GM21529 (cell line): ENCODE measurements at regions not wholly inside any gene's neighbourhood (a gene's known extent, or its start where the extent isn't known, plus 50 kb on each side); places are given as distances from the start of the nearest gene placed in this dataset.

Experiments
- ATAC-seq: cut with Tn5 transposase; IDR thresholded peaks from one replicate; pipeline ENCODE4 v1.9.1; 2021; ENCODE audit not compliant: unreplicated experiment

DNA sequence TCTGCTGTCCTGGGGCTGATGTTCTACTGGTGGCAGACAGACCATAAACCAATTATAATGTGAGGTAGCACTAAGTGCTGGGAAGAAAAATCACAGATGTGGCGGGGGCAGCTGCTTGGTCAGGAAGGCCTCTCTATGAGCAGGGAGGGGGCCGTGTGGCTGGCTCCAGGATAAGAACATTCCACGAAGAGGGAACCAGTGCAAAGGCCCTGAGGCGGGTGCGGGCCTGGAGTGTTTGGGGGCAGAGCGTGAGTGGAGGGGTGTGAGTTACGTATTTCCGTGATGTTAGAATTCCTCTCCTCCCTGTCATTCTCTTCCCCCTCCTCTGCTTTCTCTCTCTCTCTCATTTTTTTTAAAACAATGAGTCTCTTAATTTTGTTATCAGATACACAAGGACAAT, 67.2 kb downstream of the CEBPB start:
- no peak for ATAC-seq

DNA sequence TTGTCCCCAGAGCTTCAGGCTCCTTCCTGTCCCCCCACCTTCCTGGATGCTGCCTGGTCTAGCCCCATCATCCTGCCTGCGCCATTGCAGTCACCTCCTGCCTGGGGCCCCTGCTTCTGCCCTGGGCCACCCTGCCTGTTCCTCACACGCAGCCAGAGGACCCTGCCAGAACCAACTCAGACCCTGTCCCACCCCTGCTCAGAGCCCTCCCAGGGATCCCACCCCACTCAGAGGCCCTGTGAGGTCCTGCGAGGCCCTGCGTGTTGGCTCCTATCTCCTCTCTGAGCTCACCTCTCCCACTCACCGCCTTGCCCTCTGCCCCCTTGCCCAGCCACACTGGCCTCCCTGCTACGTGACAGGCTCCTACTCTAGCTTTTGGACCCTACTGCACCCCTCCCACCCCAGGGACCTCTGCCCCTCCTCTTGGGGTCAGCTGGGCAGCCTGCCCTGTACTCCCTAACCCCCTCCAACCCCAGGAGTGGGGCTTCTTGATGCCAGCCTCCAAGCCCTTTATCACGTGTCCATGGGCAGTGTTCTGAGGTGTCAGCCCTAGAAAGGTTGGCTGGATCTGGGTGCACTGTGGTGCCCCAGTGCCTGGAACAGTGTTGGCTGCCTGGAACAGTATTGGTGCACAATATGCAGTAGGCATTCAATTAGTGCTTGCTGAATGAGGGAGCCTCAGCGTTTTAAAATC, 68.3 kb downstream of the CEBPB start:
- no peak for ATAC-seq

GRCh38 chr20:50259705-50260478, 69.3 kb downstream of the CEBPB start:
- ATAC-seq = no peak

DNA sequence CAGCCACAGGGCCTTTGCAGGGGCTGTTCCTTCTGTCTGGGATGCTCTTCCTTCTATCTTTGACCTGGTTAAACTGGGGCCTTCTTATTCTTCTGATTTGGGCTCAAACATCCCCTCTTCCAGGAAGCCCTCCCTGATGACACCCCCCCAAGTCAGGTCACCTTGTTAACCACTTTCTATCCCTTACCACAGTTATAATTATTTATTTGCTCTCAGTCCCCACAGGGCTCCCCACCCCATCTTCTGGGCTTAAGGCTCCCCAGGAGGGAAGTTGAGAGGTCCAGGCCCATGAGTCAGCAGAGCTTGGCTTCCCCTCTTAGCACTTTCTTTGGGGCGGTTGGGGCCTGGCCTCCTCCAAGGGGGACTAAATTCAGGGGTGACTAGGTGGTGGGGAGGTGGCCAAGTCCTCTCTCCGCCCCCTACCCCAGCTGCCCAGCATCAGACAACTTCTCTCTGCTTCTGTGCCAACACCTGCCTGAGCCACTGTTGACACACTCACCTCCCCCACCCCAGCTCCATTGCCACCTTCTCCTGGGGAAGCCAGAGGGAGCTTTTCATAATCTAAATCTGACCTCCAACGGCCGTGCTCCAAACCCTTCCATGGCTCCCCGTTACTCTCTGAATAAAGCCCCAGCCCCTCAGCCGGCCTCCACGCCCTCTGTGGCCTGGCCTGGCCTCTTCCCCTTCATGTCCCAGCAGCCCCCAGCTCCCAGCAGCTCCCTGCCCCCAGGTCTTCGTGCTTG, 70.0 kb downstream of the CEBPB start:
- ATAC-seq = no peak

DNA sequence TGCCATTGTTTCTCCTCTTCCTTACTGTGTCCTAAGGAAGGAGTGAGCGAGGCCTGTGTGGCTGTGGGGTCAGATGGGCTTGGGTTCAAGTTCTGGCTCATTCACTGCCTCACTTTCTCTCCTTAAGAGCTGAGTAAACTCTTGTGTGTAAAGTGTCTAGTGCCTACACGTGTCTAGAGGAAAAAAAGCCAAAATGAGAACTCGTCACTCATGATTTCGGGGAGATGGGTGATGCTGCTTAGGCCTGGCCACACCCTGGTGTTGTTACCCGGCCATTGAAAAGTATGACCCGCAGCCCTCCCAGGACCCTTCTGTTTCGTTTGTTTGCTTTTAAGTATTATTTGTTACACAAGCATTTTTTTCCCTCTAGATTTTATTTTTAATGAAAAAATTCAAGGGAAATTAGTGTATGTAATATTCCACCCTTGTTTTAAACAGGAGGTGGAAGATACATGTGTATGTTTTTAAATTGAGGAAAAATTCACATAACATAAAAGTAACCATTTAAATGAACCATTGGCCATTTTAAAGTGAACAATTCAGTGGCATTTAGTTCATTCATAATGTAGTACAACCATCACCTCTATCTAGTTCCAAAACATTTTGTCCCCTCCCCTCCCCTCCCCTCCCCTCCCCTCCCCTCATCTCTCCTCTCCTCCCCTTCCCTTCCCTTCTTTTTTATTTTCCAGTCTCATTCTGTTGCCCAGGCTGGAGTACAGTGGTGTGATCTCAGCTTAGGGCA, 71.0 kb downstream of the CEBPB start:
- no peak for ATAC-seq

DNA sequence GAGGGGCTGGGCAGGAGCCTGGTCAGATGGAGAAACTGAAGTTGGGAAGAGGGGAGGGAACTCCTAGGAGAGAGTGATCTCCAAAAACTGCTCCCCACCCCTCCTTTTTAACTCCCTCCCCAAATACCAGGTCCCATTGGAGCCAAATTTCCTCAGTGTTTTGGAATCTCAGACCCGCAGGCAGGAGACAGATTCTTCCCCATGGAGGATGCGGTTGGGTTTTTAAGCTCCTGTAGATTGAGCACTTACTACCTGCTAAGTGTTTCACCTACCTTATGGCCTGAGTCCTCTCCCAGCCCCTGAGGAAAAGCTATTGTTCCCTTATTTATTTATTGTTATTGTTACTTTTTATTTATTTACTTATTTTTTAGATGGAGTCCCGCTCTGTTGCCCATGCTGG, 73.2 kb downstream of the CEBPB start:
- no peak for ATAC-seq

DNA sequence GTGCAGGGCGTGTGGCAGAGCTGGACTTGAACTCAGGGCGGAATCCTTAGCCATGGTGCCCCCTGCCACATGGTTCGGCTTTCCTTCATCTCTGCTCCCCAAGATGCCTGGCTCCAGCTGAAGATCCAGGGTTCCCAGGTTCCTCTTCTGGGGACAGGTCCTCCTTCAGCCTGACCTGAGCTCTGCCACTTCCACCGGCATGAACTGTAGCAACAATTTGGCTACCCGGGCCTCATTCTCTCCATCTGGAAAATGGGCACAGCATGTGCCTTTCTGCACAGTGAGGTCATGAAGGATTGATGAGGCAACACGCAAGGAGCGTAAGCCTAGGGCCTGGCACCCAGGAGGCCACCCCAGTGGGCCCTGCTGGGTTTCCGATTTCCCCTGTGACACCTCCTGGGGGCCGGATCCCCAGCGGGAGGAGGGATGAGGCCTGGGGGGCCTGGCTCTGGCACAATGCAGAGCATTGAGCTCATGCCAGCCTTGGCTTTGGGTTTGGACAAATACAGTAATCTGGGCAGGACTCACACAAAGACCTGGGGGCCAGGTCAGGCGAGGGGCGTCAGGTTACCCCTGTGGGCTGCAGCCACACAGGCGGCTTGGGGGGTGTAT, 74.0 kb downstream of the CEBPB start:
- no peak for ATAC-seq

DNA sequence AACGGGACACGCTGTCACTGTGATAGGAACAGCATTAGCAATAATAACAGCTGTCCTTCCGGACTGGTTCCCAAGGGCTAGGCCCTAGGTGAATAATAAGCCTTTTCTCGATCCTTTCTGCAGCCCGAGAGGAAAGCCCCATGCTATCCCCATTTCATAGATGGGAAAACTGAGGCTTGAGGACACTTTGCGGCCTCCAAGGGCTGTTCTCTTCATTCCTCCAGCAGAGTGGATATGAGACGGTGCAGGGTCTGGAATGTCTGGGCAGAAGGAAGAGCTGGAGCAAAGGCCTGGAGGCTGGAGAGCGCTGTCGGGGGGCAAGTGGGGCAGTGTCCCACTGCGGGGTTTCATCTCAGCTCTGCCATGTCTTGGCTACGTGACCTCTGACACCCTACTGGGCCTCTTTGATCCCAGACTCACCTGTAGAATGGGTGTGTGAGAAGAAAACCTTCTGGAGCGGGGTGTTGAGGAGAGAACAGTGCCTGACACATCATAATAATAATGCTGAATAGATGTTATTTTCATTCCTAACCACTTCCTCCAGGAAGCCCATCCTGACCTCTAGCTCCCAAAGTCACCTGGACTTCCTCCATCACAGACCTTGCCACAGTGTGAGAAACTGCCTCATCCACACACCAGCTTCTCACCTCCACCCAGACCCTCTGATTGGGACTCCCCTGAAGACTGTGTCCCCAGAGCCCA, 74.8 kb downstream of the CEBPB start:
- ATAC-seq = no peak

GRCh38 chr20:50266293-50267040, 75.8 kb downstream of the CEBPB start:
- no peak for ATAC-seq

- no peak for ATAC-seq
Observed at GRCh38 chr20:50267041-50267865, 76.6 kb downstream of the CEBPB start.

DNA sequence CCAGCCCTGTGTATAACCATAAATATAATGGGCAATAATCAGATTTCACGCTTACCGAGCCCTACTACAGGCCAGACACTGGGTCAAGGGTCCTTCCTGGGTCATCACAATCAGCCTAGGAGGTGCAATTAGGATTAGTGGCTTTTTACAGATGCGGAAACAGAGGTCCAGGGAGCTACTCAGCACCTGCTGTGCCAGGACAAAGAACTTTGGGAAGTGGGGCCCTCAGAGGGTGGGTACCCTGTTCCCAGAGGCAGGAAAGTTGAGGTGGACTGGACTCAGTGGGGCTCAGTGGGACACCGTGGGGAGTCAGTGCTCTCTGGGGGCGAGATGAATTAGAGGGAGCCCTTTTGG, 77.2 kb downstream of the CEBPB start:
- no peak for ATAC-seq

- ATAC-seq = no peak
Observed at GRCh38 chr20:50269091-50270033, 78.7 kb downstream of the CEBPB start.

GRCh38 chr20:50270034-50270395, 79.4 kb downstream of the CEBPB start:
- ATAC-seq = no peak

- no peak for ATAC-seq
Observed at GRCh38 chr20:50270569-50270968, 79.9 kb downstream of the CEBPB start.

GRCh38 chr20:50271176-50271575, 80.5 kb downstream of the CEBPB start:
- ATAC-seq = no peak

GRCh38 chr20:50271612-50272011, 81.0 kb downstream of the CEBPB start:
- ATAC-seq = no peak

- no peak for ATAC-seq
Observed at GRCh38 chr20:50272030-50272723, 81.5 kb downstream of the CEBPB start.
